GM13976 (cell line): ENCODE measurements at regions not wholly inside any gene's neighbourhood (a gene's known extent, or its start where the extent isn't known, plus 50 kb on each side); places are given as distances from the start of the nearest gene placed in this dataset.

ENCODE experiments used
- DNase-seq: peaks from one replicate; pipeline ENCODE4 v3.0.0; 2012; ENCODE audit warnings: low spot score
- CTCF ChIP-seq: IDR thresholded peaks from 2 replicates; pipeline ENCODE4 v1.5.1; 2012; ENCODE audit warnings: borderline replicate concordance, mild to moderate bottlenecking; ENCODE audit not compliant: insufficient read depth; ENCODE audit errors: extremely low read depth, missing control alignments, control extremely low read depth
- in situ Hi-C: fragments of 300-500 bp; cut with MboI; formaldehyde crosslinking; loops from one replicate; pipeline ENCODE4 v1.12.0; 2022; ENCODE audit warnings: low sequenced_read_pairs, mixed read lengths, inconsistent platforms; ENCODE audit not compliant: unreplicated experiment

GRCh38 chr2:125667630-125668029 is 988.3 kb upstream of the GYPC start:
- in situ Hi-C loops, result no loop called here
- DNase-seq, result no peak
- TF ChIP-seq CTCF, result no peak

- in situ Hi-C loops, result no loop called here
- DNase-seq, result no peak
- no peak for TF ChIP-seq CTCF
Observed at GRCh38 chr2:125679903-125680302, 976.1 kb upstream of the GYPC start.

- TF ChIP-seq CTCF, result no peak
- in situ Hi-C loops, result no loop called here
- DNase-seq, result no peak
Observed at GRCh38 chr2:125680809-125681208, 975.1 kb upstream of the GYPC start.

- TF ChIP-seq CTCF, result no peak
- in situ Hi-C loops, result no loop called here
- DNase-seq, result no peak
Observed at GRCh38 chr2:125681576-125681975, 974.4 kb upstream of the GYPC start.

- no peak for DNase-seq
- in situ Hi-C loops, result no loop called here
- TF ChIP-seq CTCF, result no peak
Observed at GRCh38 chr2:125681976-125682805, 973.8 kb upstream of the GYPC start.

GRCh38 chr2:125684256-125684655 is 971.7 kb upstream of the GYPC start:
- no peak for DNase-seq
- no peak for TF ChIP-seq CTCF
- in situ Hi-C loops, result no loop called here
